GM12891 (cell line): ENCODE measurements at regions not wholly inside any gene's neighbourhood (a gene's known extent, or its start where the extent isn't known, plus 50 kb on each side); places are given as distances from the start of the nearest gene placed in this dataset.

ENCODE experiments used
- POLR2A ChIP-seq: IDR thresholded peaks from 2 replicates; pipeline ENCODE4 v1.6.1; 2011; ENCODE audit warnings: low read depth, low read length, control low read depth
- POLR2AphosphoS5 ChIP-seq: IDR thresholded peaks from 2 replicates; pipeline ENCODE4 v1.6.1; 2011; ENCODE audit warnings: low read depth, low read length, control low read depth
- SPI1 ChIP-seq: IDR thresholded peaks from 2 replicates; pipeline ENCODE4 v1.6.1; 2011; ENCODE audit warnings: low read depth, low read length, control low read depth

DNA sequence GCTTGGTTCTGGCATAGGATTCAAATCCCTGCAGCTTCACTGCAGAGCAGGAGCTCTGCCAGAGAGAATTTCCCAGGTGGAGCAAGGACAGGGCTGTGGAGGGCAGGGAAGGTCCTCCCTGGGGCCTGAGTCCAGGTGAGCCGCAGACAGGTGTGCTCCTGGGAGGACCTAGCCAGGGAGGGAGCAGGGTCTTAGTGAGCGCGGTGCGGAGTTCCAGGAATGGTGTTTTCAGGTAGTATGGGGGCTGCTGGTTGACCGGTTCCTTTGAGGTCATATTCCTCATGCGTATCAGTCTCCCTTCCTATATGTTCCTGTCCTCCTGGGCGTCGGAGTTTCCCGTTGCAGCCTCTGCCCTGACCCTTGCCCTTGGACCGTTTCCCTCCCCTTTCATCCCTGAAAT is 813.3 kb downstream of the KCNJ18 start:
- TF ChIP-seq POLR2AphosphoS5 (no peak), POLR2A (no peak), SPI1 (no peak)
